ENCODE measurements at regions not wholly inside any gene's neighbourhood (a gene's known extent, or its start where the extent isn't known, plus 50 kb on each side); places are given as distances from the start of the nearest gene placed in this dataset.

GRCh38 chr2:128502638-128503246, 184.1 kb upstream of the HS6ST1 start:
- Histone ChIP-seq H3K4me1 (ENCODE audit: control insufficient read depth, insufficient read depth, low read length) (no peaks in the 10 kb centered on the region), H3K27me3 (ENCODE audit: control insufficient read depth, insufficient read depth, low read length) (peaks cover 3% of the 10 kb centered on the region), H3K9me3 (ENCODE audit: control insufficient read depth, insufficient read depth, low read length) (no peaks in the 10 kb centered on the region), H3K36me3 (ENCODE audit: control insufficient read depth, insufficient read depth, low read length) (no peaks in the 10 kb centered on the region), H3K9ac (ENCODE audit: low read depth, low read length) (no peak overlapping the region), H3K4me3 (ENCODE audit: low read depth, low read length) (no peak overlapping the region)

- Histone ChIP-seq H3K9me3 (ENCODE audit: control insufficient read depth, insufficient read depth, low read length) (no peaks in the 10 kb centered on the region), H3K9ac (ENCODE audit: low read depth, low read length) (no peak overlapping the region), H3K4me3 (ENCODE audit: low read depth, low read length) (no peak overlapping the region), H3K4me1 (ENCODE audit: control insufficient read depth, insufficient read depth, low read length) (no peaks in the 10 kb centered on the region), H3K27me3 (ENCODE audit: control insufficient read depth, insufficient read depth, low read length) (peaks cover 3% of the 10 kb centered on the region), H3K36me3 (ENCODE audit: control insufficient read depth, insufficient read depth, low read length) (no peaks in the 10 kb centered on the region)
Measured at GRCh38 chr2:128503399-128504245, 185.0 kb upstream of the HS6ST1 start.

- no peak overlapping the region for H3K9ac ChIP-seq (ENCODE audit: low read depth, low read length)
- H3K4me1 ChIP-seq (ENCODE audit: control insufficient read depth, insufficient read depth, low read length), result no peaks in the 10 kb centered on the region
- no peak overlapping the region for H3K4me3 ChIP-seq (ENCODE audit: low read depth, low read length)
- H3K36me3 ChIP-seq (ENCODE audit: control insufficient read depth, insufficient read depth, low read length), result no peaks in the 10 kb centered on the region
- peaks cover 2% of the 10 kb centered on the region for H3K27me3 ChIP-seq (ENCODE audit: control insufficient read depth, insufficient read depth, low read length)
- no peaks in the 10 kb centered on the region for H3K9me3 ChIP-seq (ENCODE audit: control insufficient read depth, insufficient read depth, low read length)
Measured at GRCh38 chr2:128504246-128505149, 185.8 kb upstream of the HS6ST1 start.

- Histone ChIP-seq H3K4me3 (ENCODE audit: low read depth, low read length) (no peak overlapping the region), H3K27me3 (ENCODE audit: control insufficient read depth, insufficient read depth, low read length) (no peaks in the 10 kb centered on the region)
Measured at GRCh38 chr2:128505150-128505490, 186.5 kb upstream of the HS6ST1 start.

GRCh38 chr2:128505575-128506526, 187.2 kb upstream of the HS6ST1 start:
- Histone ChIP-seq H3K36me3 (ENCODE audit: control insufficient read depth, insufficient read depth, low read length) (no peaks in the 10 kb centered on the region), H3K27me3 (ENCODE audit: control insufficient read depth, insufficient read depth, low read length) (no peaks in the 10 kb centered on the region), H3K9ac (ENCODE audit: low read depth, low read length) (no peak overlapping the region), H3K4me1 (ENCODE audit: control insufficient read depth, insufficient read depth, low read length) (no peaks in the 10 kb centered on the region), H3K4me3 (ENCODE audit: low read depth, low read length) (no peak overlapping the region), H3K9me3 (ENCODE audit: control insufficient read depth, insufficient read depth, low read length) (no peaks in the 10 kb centered on the region)

More at GRCh38 chr2:128505150-128505490, 186.5 kb upstream of the HS6ST1 start:
- H3K9ac ChIP-seq (ENCODE audit: low read depth, low read length), result no peak overlapping the region
- no peaks in the 10 kb centered on the region for H3K36me3 ChIP-seq (ENCODE audit: control insufficient read depth, insufficient read depth, low read length)
- H3K4me1 ChIP-seq (ENCODE audit: control insufficient read depth, insufficient read depth, low read length), result no peaks in the 10 kb centered on the region
- no peaks in the 10 kb centered on the region for H3K9me3 ChIP-seq (ENCODE audit: control insufficient read depth, insufficient read depth, low read length)

- Histone ChIP-seq H3K9ac (ENCODE audit: low read depth, low read length) (no peak overlapping the region), H3K4me3 (ENCODE audit: low read depth, low read length) (no peak overlapping the region), H3K4me1 (ENCODE audit: control insufficient read depth, insufficient read depth, low read length) (no peaks in the 10 kb centered on the region), H3K36me3 (ENCODE audit: control insufficient read depth, insufficient read depth, low read length) (no peaks in the 10 kb centered on the region), H3K27me3 (ENCODE audit: control insufficient read depth, insufficient read depth, low read length) (no peaks in the 10 kb centered on the region), H3K9me3 (ENCODE audit: control insufficient read depth, insufficient read depth, low read length) (no peaks in the 10 kb centered on the region)
Measured at GRCh38 chr2:128506534-128506933, 187.9 kb upstream of the HS6ST1 start.

- H3K4me1 ChIP-seq (ENCODE audit: control insufficient read depth, insufficient read depth, low read length), result no peaks in the 10 kb centered on the region
- no peaks in the 10 kb centered on the region for H3K36me3 ChIP-seq (ENCODE audit: control insufficient read depth, insufficient read depth, low read length)
- no peak overlapping the region for H3K4me3 ChIP-seq (ENCODE audit: low read depth, low read length)
- no peaks in the 10 kb centered on the region for H3K9me3 ChIP-seq (ENCODE audit: control insufficient read depth, insufficient read depth, low read length)
- no peaks in the 10 kb centered on the region for H3K27me3 ChIP-seq (ENCODE audit: control insufficient read depth, insufficient read depth, low read length)
- H3K9ac ChIP-seq (ENCODE audit: low read depth, low read length), result no peak overlapping the region
Measured at GRCh38 chr2:128510701-128511397, 192.2 kb upstream of the HS6ST1 start.

- no peaks in the 10 kb centered on the region for H3K27me3 ChIP-seq (ENCODE audit: control insufficient read depth, insufficient read depth, low read length)
- no peak overlapping the region for H3K4me3 ChIP-seq (ENCODE audit: low read depth, low read length)
- H3K36me3 ChIP-seq (ENCODE audit: control insufficient read depth, insufficient read depth, low read length), result no peaks in the 10 kb centered on the region
Measured at GRCh38 chr2:128511731-128512378, 193.2 kb upstream of the HS6ST1 start.

GRCh38 chr2:128512379-128513115, 193.9 kb upstream of the HS6ST1 start:
- H3K9me3 ChIP-seq (ENCODE audit: control insufficient read depth, insufficient read depth, low read length), result no peaks in the 10 kb centered on the region
- no peaks in the 10 kb centered on the region for H3K27me3 ChIP-seq (ENCODE audit: control insufficient read depth, insufficient read depth, low read length)
- H3K4me3 ChIP-seq (ENCODE audit: low read depth, low read length), result no peak overlapping the region
- H3K9ac ChIP-seq (ENCODE audit: low read depth, low read length), result no peak overlapping the region
- H3K4me1 ChIP-seq (ENCODE audit: control insufficient read depth, insufficient read depth, low read length), result peaks cover 8% of the 10 kb centered on the region
- no peaks in the 10 kb centered on the region for H3K36me3 ChIP-seq (ENCODE audit: control insufficient read depth, insufficient read depth, low read length)

More at GRCh38 chr2:128511731-128512378, 193.2 kb upstream of the HS6ST1 start:
- peaks cover 4% of the 10 kb centered on the region for H3K4me1 ChIP-seq (ENCODE audit: control insufficient read depth, insufficient read depth, low read length)
- H3K9me3 ChIP-seq (ENCODE audit: control insufficient read depth, insufficient read depth, low read length), result no peaks in the 10 kb centered on the region
- H3K9ac ChIP-seq (ENCODE audit: low read depth, low read length), result no peak overlapping the region
